C1 segment of cervical spinal cord (tissue), 14 donors: ENCODE measurements at regions not wholly inside any gene's neighbourhood (a gene's known extent, or its start where the extent isn't known, plus 50 kb on each side); places are given as distances from the start of the nearest gene placed in this dataset.

Source experiments
- DNase-seq, 14 donors: peaks; one replicate each; lab custom pipeline; 2025; lab: John Stamatoyannopoulos, UW

GRCh38 chr2:41720331-41721251, 327.2 kb upstream of the PKDCC start:
- DNase-seq = no peak

GRCh38 chr2:41722668-41723369, 325.0 kb upstream of the PKDCC start:
- DNase-seq = no peak

DNA sequence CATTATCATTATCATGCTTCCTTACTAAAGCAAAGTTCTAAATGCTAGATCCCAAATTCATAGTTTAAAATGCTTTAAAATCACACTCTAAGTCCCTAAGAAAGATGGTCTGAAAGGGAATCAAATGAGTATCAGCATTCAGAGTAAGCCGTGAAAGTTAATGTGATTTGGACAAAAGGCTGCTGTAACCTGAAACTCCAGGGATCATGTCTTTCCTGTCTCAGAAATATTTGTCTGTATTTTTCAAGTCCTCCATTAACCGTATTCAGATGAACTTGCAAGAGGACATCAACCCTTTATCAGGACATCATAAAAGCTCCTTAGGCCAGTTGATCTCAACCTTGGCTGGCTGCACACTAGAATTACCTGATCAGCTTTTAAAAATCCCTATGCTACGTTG, 324.3 kb upstream of the PKDCC start:
- DNase-seq = no peak

DNA sequence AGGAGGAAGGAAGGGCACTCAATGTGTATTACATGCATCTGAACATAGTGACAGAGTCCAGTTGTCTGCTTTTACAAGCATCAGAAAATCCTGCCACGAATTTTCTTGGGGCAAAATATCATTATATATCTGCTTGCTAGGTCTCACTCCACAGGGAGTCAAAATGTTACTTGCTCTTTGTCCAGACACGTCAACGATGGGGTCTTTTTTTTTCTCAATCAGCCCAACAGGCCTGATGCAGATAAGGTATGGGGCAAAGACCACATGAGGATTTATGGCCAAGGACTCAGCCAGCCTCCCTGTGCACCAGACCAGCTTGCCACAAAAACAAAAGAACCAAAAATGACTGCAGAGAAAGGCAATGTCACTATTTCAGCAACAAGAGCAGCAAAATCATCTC, 323.4 kb upstream of the PKDCC start:
- DNase-seq = no peak

DNA sequence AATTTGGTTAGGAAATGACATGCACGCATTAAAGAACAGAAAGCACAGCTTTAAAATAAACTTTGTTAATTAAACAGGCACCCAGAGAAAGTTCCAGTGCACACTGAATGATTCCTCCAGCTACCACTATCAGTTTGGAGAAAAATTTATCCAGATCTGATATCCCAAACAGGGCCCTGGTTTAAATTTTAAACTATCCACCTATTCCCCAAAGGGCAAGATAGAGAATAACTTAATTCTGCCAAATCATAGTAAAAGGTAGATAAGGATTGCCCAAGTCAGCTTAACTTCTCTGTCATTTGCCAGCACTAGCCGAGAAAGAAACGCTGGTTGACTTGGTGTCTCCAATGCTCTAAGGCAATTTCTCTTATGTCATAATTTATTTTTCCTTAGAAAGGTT, 321.9 kb upstream of the PKDCC start:
- no peak for DNase-seq

GRCh38 chr2:41726364-41726763, 321.5 kb upstream of the PKDCC start:
- no peak for DNase-seq

- no peak for DNase-seq
Measured at GRCh38 chr2:41727152-41727551, 320.7 kb upstream of the PKDCC start.

DNA sequence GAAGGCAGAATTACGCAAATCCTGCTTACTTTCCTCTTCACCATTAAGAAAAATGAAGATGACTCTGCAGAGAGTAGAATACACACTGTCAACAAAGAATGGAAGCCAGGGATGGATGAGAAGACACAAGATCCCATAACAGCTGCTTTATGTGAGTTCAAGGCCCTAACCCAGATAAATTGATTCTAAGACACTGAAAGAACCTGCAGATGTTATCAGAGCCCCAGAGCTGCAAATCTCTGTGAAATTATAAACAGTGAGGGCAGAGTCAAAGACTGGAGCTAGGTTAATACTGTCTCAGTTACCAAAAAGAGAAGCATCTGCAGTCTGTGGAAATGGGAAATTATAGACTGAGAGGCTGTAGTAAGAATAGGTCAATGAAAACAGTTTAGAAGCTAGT, 320.1 kb upstream of the PKDCC start:
- no peak for DNase-seq

GRCh38 chr2:41728788-41729338, 319.0 kb upstream of the PKDCC start:
- no peak for DNase-seq

GRCh38 chr2:41729800-41730364, 317.9 kb upstream of the PKDCC start:
- no peak for DNase-seq

GRCh38 chr2:41735006-41735405, 312.8 kb upstream of the PKDCC start:
- DNase-seq = no peak

- DNase-seq = no peak
Measured at GRCh38 chr2:41735476-41735875, 312.3 kb upstream of the PKDCC start.

DNA sequence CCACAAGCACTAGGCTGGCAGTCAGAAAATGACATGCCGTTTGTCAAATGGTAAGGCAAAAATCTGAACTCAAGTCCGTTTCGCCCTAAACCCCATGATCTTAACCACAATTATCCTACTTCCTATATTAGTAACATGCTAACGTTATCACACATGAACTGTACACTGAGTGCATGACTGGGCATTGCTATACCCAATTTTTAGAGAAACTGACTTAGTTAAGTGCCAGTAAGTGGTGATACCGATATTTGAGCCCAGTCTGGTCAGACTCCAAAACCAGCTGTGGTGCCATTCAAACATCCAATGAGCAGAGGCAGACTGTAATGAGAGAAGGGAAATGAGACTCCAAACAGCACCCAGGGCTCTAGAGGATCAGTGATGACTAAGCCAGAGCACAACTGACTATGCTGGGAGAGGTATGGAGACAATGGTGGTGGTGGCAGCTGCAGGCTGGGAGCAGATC, 311.7 kb upstream of the PKDCC start:
- no peak for DNase-seq

- DNase-seq = no peak
Measured at GRCh38 chr2:41736586-41736985, 311.2 kb upstream of the PKDCC start.

DNA sequence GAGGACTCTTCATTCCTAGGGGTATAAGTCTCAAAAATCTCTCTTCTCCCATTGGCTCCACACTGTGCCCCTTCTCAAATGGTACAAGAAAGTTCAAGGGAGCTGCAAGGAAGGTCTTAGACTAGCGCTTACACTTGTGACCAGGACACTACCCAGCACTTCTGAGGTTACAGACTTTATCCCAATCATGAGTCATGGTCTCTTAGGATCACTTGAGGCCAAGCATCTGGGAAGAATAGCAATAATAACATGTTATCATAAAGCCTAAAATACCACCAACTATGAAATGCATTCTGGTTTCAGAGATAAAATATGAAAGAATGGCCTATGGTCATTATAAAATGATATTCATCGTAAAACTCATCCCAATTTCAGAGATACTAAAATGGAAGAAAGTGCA, 309.9 kb upstream of the PKDCC start:
- no peak for DNase-seq

- no peak for DNase-seq
Measured at GRCh38 chr2:41741951-41742595, 305.7 kb upstream of the PKDCC start.

GRCh38 chr2:41743324-41743723, 304.5 kb upstream of the PKDCC start:
- no peak for DNase-seq

GRCh38 chr2:41750829-41751228, 297.0 kb upstream of the PKDCC start:
- DNase-seq = no peak

- no peak for DNase-seq
Measured at GRCh38 chr2:41759880-41760279, 287.9 kb upstream of the PKDCC start.

GRCh38 chr2:41763141-41763540, 284.7 kb upstream of the PKDCC start:
- no peak for DNase-seq

DNA sequence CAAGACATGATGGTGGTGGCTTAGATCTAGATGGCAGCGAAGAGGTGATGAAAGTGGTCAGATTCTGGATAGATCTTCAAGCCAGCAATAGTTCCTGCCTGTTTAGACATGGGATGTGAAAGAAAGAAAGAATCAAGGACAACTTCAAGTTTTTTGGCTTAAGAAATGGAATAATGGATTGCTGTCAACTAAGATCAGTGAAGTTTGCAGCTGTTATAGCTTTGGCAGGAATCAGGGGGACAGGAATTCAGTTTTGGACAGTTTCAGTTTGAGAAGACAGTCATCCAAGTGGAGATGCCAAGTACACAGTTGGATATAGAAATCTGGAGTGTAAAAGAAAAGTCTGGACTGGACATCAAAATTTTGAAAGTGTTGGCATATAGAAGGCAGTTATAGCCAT, 283.7 kb upstream of the PKDCC start:
- DNase-seq = no peak

DNA sequence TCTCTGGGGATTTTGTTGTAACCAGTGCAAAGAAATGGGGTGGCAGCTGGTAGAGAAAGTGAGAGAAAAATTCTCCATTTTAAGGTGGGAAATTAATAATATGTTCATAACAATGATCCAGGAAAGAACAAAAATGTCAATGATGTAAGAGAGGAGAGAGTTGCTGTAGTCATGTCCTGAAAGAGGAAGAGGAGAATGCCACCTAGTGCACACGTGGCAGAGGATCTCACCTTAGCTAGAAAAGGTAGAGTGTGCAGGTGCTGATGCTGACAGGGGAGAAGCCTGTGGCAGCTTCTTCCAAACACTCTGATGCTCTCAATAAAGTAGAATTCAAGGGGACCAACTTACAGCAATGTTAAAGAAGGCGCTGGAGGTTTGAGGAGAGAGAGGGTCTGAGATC, 282.9 kb upstream of the PKDCC start:
- no peak for DNase-seq
